ENCODE measurements at regions not wholly inside any gene's neighbourhood (a gene's known extent, or its start where the extent isn't known, plus 50 kb on each side); places are given as distances from the start of the nearest gene placed in this dataset.
"Not testable (repeated sequence)": the region's sequence is repeated elsewhere in the genome, so short reads cannot be mapped to it uniquely, and the experiment has no call there.

DNA sequence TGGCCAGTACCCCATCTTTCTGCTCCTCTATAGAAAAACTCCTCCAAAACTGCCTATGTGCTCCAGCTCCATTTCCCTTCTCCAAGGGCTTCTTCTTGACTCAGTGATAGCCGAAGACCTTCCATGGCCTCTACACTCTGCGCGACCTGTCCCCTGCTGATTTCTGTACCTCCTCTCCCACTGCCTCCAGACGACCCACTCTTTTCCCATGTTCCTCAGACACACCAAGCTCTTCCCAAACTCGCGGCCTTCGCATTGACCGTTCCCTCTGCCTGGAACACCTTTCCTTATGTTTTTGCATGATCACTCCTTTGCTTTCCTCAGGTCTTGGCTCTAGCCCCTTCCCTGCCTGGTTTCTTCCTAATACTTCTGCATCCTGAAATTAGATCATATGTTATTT lies 255.6 kb upstream of the SDK2 start:
- DNase-seq = no peak

GRCh38 chr17:73900516-73900915 lies 256.3 kb upstream of the SDK2 start:
- DNase-seq = no peak

DNA sequence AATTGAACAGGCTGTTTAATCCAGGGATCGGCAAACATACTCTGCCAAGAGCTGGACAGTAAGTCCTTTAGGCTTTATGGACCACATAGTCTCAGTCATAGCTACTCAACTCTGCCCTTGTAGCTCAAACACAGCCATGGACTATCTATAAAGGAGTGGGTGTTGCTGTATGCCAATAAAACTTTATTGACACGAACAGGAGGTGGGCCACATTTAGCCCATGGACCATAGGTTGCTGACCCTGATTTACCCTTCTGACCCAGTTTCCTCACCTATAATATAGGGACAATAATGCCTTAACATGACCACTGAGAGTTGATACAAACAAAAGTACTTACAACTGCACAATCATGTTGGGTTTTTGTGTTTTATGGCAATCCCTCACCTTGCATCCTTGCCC lies 257.0 kb upstream of the SDK2 start:
- DNase-seq = no peak

GRCh38 chr17:73901661-73902415 lies 257.6 kb upstream of the SDK2 start:
- peak in 1 of 2 donors; percentile 9 for DNase-seq

GRCh38 chr17:73902416-73903181 lies 258.4 kb upstream of the SDK2 start:
- no peak for DNase-seq

DNA sequence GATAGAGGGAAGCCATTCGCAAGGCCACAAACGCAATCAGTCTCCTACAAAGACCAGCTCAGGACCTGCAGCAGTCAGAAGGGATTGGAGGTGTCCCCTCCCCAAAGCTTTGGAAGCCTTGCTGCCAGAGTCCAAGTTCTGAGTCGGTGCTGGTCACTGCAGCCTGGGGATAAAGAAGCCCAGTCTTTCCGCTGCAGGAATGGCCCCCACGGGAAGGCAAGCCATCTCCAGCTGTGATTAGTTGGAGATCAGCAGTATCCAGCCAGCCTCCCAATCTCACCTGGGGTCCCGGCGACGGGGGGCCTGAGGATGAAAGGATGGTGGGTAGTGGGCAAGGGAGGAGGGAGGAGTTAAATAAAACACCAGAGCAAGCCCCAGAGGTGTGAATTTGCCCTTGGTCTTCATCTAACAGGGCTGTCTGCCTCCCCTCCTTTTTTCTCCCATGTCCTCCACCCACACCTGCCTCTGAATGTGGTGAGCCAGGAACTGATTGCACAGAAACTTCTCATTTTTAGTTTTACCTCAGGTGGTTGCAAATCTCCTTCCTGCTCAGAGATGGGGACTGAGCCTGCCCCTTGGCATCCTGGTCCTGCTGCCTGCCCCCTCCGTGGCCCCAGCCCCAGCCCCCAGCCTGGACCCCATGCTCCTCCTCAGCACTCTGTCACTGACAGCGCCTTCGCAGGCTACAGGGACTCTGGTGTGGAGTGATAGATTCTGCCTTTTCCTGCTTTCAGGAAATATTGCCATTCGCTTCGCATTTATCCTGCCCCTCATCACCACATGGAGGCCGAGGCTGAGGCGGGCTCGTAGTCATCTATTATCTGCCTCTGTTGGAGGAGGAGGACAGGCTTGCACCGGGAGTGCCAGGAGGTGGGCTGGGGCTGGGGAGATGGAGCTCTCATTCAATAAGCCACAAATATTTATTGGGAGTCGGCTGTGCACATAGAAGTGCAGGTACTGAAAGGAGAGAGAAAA lies 262.9 kb upstream of the SDK2 start:
- no peak for DNase-seq

DNA sequence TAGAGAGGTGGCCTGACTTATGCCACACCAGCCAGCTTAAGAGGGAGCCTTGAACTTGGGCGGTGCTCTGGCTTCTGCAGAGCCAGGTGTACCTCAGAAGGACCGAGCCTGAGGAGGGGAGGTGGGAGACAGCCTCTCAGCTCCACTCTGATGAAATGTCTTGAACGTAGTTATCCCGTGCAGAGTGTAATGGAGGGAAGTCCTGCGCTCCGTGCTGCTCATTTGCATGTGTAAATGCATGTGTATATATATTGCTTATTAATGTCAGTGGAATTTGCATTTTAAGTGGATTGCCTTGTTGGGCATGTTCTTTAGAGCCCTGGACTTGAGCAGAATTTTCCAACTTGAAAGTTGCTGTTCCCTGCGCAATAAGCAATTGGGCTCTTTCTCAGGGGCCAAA lies 264.9 kb upstream of the SDK2 start:
- no peak for DNase-seq

- DNase-seq = peak; percentile 9 to 25
Measured at GRCh38 chr17:73910206-73910605, 266.0 kb upstream of the SDK2 start.

DNA sequence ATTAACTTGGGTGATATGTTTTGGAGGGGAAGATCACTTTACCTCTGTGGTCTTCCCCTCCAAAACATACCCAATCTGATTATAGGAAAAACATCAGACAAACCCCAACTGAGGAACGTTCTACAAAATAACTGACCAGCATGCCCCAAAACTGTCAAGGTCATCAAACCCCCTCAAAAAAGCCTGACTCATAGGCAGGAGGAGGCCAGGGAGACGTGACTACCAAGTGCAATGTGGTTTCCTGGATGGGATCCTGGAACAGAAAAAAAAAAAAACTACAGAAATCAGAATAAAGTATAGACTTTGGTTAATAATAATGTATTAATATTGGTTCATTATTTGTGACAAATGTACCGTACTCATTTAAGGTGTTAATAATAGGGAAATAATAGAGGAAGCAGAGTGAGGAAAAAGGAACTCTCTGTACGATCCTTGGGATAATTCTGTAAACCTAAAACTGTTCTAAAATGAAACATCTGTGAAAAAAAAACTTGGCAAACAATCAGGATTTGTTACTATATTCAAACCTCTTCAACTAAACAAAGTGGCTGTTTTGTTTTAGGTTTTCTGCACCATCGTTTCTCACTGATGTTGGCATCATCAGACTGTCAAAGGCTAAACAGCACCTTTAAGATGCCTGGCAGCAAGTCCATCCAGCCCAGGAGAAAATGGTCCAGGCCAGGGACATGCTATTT lies 266.7 kb upstream of the SDK2 start:
- no peak for DNase-seq

- DNase-seq = no peak
Measured at GRCh38 chr17:73911726-73912372, 267.6 kb upstream of the SDK2 start.

DNA sequence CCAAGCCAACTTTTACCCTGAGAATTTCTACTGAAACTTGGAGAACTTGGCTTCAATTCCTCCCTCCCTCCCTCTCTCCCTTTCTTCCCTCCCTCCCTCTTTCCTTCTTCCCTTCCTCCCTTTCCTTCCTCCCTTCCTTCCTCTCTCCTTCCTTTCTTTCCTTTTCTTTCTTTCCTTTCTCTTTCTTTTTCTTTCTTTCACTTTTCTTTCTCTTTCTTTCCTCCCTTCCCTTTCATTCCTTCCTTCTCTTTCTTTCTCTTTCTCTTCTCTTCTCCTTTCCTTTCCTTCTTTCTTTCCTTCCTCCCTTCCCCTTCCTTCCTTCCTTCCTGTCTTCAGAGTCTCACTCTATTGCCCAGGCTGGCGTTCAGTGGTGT lies 268.1 kb upstream of the SDK2 start:
- no peak for DNase-seq

DNA sequence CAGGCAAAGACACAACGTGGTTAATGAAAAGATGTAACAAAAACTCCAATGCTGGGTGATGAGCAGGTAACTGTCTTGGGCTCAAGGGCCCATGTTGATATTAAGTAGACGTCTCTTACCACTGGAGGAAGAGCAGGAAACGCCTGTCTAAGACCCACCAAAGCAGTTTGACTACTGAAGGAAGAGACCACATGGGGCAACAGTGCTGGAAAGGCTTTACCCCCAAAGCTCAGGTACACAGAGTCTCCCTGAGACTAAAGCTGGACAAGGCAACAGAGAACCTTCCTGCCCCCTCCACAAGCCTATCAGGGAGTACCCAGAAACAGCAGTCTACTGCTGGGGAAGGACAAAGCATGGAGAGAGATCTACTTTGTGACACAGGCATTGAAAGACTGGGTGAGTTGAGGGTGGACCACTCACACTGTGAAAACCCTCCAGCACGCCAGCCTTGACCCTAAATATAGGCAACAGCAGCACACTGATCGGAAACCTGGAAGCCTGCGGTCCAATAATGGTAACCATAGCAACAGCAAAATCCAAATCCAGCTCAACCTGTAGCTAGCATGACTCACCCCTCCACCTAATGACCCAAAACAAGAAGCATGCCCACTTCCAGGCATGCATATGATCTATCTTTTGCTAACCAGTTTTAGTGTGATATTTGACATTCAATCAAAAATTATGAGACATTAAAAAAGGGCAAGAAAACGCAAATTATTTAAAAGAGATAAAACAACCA lies 270.5 kb upstream of the SDK2 start:
- no peak for DNase-seq

DNA sequence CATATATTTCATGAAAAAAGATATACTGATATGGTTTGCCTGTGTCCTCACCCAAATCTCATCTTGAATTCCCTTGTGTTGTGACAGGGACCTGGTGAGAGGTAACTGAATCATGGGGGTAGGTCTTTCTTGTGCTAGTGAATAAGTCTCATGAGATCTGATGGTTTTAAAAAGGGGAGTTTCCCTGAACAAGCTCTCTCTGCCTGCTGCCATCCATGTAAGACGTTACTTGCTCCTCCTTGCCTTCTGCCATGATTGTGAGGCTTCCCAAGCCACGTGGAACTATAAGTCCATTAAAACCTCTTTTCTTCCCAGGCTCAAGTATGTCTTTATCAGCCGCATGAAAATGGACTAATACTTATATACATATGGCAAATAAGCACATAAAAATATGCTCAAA lies 274.8 kb upstream of the SDK2 start:
- not testable (repeated sequence) for DNase-seq

- no peak for DNase-seq
Measured at GRCh38 chr17:73921306-73921705, 277.1 kb upstream of the SDK2 start.

DNA sequence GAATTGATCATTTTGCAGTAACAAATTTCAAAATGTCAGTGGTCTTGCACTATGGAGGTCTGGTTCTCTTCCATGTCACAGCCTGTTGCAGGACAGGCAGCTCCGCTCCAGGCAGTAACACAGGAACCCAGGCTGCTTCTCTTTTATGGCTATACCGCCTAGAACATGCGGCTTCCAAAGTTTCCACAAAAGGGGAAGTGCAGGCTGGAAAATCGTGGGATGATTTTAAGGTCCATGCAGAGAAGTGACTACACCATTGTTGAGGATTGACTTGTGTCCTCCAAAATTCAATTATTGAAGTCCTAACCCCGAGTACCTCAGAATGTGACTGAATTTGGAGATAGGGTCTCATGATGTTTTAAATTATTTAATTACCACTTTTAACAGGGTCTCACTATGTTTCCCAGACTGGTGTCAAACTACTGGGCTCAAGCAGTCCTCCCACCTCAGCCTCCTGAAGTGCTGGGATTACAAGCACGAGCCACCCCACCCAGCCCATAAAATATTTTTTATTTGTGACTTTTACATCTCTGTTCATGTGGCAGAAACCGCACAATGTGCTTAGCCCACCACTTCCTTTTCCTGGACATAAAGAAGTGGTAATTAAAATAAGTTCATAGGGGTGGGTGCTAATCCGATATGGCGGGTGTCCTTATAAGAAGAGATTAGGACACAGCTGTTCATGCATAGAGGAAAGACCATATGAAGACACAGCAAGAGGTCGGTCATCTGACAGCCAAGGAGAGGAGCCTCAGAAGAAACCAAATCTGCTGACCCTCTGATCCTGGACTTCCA lies 279.2 kb upstream of the RPL38 start:
- no peak for DNase-seq

- no peak for DNase-seq
Measured at GRCh38 chr17:73924909-73925186, 278.6 kb upstream of the RPL38 start.

DNA sequence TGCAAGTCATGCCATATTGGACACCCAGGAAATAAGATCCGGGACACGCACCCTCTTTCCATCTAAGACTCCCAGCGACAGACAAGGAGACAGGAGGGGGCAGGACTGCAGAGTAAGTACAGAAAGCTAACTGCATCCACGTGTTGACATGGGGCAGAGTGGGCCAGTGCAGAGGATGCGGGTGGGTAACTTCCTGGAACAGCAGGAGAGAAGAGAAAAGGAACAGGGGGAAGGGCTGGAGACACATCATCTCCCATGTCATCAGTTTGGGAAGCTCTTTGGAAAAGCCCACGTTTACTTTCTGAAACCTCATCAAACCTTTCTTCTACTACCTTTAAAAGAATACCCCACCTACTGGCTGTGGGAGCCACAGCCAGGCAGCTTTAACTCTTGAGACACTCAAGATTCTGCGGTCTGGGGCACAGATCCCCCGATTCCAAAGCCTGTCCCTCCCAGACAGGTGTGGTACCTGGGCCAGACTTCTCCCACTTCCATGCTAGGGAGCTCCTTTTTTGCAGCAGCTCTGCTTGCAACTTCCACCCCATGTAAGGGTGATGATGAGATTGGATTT lies 273.5 kb upstream of the RPL38 start:
- no peak for DNase-seq

DNA sequence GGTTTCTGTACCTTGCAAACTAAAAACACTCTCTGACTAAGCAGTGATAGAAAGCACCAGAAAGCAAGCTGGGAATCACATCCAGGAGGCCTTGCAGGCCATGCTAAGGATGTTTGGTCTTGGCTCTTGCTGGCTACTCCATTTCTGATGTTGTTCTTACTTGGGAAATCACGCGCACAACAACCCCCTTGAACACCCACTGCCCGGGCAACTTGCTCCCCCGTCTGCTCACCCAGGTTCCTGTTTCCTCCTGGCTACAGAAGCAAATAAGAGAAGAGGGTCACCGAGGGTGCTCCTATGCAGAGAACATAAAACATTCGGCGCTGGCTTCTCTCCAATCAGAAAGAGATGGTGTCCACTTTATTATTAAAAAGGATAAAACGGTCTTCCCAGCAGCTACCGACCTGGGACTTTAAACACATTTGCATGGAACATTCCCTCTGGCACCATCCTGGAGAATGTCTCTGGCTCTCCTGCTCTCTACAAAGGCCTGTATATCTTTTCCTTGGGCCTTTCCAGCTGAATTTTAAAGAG lies 271.2 kb upstream of the RPL38 start:
- DNase-seq = no peak

DNA sequence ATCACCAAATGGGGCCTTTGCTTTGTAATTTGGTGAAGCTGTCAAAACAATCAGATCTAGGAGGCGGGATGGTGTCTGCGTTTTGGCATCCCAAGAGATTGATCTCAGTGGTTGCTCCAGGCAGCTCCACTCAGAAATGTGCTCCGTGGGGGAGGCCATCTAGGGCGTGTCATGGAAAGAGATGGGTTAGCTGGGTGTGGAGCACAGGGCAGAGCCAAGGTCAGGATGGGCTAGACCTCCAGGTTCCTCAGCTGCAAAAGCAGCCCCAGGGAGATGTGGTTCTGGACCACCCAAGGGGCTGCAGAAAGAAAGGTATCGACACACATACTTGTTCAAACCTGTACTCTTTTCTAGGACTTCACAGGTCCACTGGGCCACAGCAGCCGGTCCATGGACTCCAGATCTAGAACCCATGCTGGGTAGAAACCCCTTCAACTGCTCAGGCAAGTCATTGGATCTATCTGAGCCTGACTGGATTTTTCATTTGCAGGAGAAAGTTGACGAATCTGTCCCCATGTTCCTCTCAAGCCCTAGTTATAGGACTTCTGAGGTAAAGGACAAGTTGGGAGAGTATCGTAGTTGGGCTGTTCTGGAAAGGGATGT lies 270.2 kb upstream of the RPL38 start:
- DNase-seq = no peak

- no peak for DNase-seq
Measured at GRCh38 chr17:73933871-73934270, 269.6 kb upstream of the RPL38 start.
